Fibroblast of gingiva (primary cell): ENCODE measurements at regions not wholly inside any gene's neighbourhood (a gene's known extent, or its start where the extent isn't known, plus 50 kb on each side); places are given as distances from the start of the nearest gene placed in this dataset.

ENCODE experiments used
- DNase-seq: peaks from one replicate; pipeline ENCODE4 v3.0.0-alpha.2; 2011; ENCODE audit warnings: low read depth

- no peak for DNase-seq
Measured at GRCh38 chr9:90423661-90424193, 218.9 kb downstream of the DIRAS2 start.

DNA sequence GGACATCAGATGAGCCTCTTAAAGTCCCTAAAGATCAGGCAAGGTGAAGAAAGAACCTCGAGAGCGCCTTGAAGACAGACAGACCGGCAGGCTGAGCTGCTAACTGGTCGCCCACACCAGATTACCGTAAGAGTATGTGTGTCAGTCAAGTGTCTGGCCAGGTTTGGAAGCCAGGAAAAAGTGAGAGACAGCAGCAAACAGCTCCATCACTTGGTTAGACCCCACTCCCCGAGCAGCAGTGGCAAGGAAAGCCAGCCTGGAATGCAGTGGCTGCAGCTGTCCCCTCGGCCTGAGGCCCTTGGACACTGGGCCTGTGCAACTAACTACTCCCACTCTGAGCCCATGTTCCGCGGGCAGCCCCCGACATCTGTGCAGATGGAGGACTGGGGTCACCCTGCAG is 214.1 kb downstream of the DIRAS2 start:
- no peak for DNase-seq

DNA sequence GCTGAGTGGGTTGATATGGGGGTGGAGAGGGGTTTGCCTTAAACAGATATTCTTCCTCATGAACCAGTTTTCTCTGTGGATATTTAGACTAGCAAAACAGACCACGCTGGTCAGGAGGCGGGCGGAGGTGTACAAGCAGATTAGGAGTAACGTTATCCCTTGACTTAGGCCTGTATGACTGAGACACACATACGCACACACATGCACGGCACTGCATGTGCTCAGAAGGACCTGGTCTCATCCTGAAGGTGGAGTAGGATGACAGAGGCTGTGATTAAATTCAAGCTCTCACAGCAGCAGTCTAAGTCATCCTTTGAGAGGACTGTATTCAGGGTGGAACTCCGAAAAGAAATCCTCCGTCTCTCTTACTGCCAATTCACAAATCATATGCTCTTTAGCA is 209.7 kb downstream of the DIRAS2 start:
- DNase-seq: no peak

DNA sequence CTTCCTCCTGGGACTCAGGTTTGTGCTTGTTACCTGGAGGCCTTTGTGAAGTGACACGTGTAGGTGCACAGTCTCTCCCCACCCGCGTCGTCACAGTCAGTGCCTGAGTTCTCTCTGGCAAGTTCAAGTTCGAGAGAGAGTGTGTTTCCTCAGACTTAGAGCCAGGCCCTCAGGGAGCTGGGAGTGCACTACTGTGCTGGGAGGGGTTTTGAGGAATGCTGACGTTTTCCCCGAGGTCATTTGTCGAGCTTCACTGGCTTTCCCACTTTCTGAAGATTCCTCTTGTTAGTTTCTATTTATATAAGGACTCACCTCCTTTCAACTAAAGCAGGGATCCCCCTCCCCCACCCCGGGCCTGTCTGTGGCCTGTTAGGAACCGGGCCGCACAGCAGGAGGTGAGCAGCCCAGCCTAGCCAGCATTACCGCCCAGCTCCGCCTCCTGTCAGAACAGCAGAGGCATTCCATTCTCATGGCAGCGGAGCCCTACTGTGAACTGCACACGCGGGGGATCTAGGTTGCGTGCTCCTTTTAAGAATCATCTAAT is 209.2 kb downstream of the DIRAS2 start:
- no peak for DNase-seq

- DNase-seq: no peak
Measured at GRCh38 chr9:90441814-90442213, 200.8 kb downstream of the DIRAS2 start.

GRCh38 chr9:90442723-90443122 is 199.9 kb downstream of the DIRAS2 start:
- no peak for DNase-seq

- DNase-seq: no peak
Measured at GRCh38 chr9:90444609-90445204, 197.9 kb downstream of the DIRAS2 start.

DNA sequence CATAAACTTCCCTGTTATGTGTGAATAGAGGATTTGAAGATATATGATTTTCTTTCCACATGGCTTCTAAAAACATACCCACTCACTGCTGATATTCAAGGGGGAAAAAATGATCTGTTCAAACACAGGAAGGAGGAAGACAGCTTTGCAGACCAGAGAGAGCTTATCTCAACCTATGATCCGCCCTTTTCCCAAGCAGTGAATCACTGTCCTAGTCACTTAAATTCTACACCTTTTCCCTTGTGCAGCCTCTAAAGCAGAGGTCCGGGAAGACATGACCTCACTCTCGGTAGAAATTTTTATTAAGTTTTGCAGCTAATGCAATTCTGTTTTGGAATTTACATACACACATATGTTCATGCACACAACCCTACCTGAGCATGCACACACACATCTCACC is 197.2 kb downstream of the DIRAS2 start:
- DNase-seq: no peak

DNA sequence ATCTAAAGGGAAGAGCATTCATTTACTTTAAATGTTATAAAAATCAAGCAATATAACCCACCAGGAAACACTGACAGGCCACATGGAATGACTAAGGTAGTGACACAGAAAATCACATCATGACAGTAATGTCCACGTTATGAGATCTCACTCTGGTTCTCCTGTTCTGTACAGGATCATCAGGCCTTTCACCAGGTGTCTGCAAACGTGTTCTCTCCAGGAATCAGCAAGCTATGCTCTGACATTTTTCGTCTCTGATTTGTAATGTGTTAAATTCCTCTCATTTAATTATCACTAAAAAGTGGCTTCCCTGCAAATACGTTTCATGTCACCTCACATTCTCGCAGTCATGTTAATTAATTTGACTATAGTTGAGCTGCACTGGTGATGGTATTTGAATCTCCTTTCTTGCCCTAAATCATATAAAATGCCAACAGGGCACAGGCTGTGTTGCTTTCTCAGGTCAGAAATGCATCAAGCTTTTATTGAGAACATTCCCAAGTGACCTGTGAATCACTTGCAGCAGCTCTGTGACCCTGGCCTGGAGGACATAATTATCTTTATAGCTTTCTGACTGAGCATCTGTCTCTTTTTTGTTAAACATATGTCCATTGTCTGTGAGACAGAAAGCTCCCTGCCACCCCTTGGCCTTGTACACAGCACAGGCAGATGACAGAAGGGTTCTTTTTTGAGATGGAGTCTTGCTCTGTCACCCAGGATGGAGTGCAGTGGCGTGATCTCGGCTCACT is 196.2 kb downstream of the DIRAS2 start:
- no peak for DNase-seq

DNA sequence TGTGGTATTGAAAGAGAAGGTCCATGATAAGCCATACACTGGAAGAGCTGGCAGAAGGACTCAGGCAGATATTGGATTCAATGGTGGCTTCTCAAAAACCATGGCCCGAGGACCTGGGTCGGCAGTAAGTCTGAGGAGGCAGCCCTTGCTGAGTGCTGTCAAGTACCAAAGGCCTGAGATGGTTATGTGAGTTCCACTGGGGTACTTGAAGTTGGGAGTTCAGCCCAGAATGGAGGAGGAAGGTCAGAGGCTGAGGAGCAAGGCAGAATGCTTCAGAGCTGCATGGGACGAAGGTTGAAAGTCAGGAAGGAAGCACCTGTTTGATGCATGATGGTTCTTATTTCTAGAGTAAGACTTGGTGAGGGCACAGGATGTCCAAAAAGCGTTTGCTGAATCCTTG is 194.9 kb downstream of the DIRAS2 start:
- no peak for DNase-seq

DNA sequence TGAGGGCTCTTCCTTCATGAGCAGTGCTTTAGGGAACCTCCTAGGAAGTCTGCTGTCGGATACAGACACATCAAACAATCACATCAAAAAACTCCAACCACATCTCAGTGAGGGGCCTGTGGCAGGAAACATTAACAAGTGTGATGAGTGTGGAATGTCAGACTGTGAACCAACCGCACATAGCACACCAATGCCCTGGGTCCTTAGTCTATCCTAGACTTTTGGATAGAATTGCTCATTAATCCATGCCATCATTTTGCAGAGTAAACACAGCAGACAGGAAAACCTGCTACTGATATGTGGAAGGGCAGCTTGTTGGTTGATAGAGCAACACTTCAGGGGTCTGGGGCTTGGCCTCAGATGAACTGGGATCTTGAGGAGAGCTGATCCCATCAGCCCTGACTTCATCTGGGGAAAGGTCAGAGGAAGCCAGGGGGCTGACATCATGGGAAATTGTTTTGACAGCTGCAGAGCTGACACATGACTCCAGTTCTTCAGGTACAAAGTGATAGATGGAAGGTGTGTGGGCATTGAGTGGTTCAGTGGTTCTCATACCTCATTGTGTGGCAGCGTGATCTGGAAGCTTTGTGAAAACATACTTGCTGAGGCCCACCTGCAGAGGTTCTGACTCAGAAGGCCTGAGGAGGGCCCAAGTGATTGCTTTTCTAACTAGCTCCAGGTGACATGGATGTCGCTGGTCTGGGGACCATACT is 193.3 kb downstream of the DIRAS2 start:
- no peak for DNase-seq

DNA sequence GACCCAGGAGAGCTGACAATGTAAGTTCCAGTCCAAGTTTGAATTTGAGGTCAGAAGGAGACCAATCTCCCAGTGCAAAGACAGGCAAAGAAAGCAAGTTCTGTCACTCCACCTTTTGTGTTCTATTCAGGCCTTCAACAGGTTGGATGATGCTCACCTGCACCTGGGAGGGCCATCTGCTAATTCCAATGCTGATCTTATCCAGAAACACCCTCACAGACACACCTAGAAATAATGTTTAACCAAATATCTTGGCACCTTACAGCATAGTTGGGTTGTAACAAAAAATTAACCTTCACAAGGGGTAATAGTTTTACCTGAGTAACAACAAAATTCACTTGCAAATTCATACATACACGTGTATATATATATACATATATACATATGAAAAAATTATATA is 190.8 kb downstream of the DIRAS2 start:
- DNase-seq: no peak

- no peak for DNase-seq
Measured at GRCh38 chr9:90455316-90455715, 187.3 kb downstream of the DIRAS2 start.

DNA sequence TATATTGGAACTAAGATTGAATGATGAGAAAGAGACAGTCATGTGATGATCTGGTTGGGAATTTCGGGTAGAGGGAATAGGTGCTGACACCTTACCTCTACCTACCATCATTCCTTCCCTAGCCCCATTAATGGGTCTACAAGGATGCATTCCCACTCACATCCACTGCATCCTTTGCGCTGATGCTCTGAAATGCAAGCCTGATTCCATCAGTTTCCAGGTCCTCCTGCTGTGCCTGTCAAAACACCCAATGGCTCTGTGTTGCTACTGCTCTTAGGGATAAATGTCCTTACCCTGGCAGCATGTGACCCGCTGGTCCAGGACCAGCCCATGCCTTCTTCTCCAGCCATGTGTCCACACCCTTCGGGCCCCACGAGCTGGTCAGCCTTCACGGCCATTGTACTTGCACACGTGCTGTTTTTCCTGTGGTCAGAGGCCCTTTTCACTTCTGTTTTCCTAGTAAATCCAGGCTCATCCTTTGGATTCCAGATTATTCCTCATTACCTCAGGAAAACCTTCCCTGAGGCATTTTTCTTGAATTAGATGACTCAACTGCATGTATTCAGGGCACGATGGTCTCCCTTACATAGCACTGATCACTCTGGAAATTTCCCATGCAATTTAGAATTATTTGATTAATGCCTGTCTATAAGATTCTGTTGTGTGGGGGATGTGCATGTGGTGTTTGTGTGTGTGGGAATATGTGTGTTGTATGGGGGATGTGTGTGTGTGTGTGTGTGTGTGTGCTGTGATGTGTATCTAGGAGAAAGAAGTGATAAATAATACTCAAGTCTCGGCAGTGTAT is 185.0 kb downstream of the DIRAS2 start:
- DNase-seq: no peak

- DNase-seq: no peak
Measured at GRCh38 chr9:90458485-90458884, 184.1 kb downstream of the DIRAS2 start.

DNA sequence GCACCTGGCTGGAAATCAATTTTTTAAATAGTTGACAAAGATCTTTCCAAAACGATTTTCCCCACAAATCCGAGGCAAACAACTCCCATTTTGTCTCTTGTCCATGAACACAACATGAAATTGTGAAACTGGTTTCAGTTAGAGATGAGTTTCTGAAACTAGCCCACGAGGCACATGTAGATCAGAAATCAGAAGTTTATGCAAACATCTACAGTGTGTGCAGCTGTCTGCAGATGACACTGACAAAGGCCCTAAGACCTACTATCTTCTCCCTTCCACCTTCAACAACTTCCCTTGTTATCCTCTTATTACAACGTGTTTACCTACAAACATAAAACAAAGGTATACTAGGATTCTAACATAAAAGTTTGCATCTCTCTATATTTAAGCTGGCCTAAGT is 183.3 kb downstream of the DIRAS2 start:
- no peak for DNase-seq

DNA sequence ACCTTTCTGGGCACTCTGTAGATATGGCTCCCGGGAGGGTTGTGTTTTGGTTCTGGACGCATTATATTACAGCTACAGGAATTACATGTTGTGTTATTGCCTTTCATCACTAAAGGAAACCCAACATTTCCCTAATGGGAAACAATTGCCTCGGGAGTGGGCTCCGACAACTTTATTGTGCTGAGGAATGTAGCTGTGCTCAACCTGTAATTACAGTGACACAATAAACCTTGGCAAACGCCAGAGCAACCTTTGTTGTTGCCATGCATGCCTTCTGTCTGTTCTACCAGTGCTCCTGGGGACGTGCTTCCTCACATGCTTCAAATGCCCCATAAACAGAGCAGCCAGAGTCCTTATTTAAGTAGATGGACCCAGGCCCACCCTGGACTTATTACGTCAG is 182.4 kb downstream of the DIRAS2 start:
- no peak for DNase-seq

DNA sequence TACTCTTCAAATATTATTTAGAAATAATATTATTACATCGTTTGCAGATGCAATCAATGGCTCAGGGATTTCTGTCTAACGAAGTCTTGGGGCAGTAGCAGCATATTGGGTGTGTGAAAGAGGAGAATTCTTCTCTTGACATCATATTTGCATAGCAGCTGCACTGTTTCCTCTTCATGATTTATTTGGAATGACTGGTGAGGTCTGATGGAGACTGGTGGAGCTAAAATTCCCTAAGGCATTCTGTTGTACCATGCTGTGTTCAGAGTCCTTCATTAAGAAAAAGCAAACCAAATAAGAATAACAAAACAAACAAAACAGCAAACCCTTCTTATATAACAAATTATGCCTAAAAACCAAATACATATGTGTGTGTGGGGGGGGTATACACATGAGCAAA is 177.6 kb downstream of the DIRAS2 start:
- no peak for DNase-seq

DNA sequence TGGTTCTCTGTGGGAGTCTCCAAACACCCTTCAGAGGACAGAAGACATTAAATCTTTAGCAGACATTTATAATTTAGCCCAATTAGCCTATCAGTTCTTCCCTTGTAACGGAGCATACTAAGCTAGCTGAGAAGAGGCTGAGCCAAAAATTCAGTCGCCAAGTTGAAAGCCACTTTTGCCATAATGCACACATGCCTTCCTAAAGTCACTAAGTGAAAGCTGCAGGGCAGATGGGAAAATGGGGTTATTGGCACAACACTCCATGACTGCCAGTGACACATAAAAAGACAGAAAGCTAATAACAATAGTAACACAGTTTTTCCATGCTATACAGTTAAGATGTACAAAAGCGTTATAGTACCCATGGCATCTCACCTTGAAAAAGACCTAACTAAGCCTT is 176.2 kb downstream of the DIRAS2 start:
- DNase-seq: no peak

GRCh38 chr9:90469435-90469834 is 173.2 kb downstream of the DIRAS2 start:
- no peak for DNase-seq

DNA sequence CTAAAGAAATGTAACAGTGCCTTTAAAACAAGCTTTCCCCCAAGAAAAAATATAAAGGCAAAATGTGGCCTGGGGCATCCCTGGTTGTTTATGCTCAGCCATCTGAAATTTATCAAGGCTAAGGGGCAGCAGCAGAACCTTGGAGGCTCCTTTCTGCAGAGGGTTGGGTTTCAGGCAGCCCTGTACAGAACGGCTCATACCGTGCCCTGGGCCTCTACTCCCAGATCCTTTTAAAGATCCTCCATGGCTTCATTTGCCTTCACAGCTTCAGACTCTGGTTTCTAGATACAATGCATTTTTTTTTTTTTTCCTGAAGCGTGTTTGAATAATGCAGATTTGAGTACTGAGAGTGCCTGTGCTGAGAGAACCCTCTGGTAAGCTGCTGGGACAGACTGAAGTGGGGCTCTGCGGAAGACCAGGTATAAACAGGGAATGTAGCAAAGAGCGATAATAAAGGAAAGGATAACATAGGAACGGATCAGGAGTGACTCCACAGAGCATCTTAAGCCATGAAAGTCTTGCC is 172.7 kb downstream of the DIRAS2 start:
- no peak for DNase-seq

GRCh38 chr9:90476058-90476457 is 166.6 kb downstream of the DIRAS2 start:
- DNase-seq: no peak
